DOHH2 (cell line): ENCODE measurements at regions not wholly inside any gene's neighbourhood (a gene's known extent, or its start where the extent isn't known, plus 50 kb on each side); places are given as distances from the start of the nearest gene placed in this dataset.

Experiments
- H3F3A ChIP-seq: fragments of 200-600 bp; sonication (generic), shearing (Covaris generic); 2 replicates; pipeline ENCODE4 v1.6.0; 2016; ENCODE audit warnings: antibody characterized with exemption, mild to moderate bottlenecking; ENCODE audit not compliant: control insufficient read depth, insufficient read depth
- H3K27ac ChIP-seq: fragments of 200-600 bp; sonication (generic); 2 replicates; pipeline ENCODE4 v1.5.1; 2014; ENCODE audit warnings: low read depth, mild to moderate bottlenecking, low read length, moderate library complexity
- H3K27me3 ChIP-seq: fragments of 200-600 bp; sonication (generic); 2 replicates; pipeline ENCODE4 v1.6.1; 2014; ENCODE audit warnings: mild to moderate bottlenecking, low read length, mixed read lengths; ENCODE audit not compliant: control insufficient read depth
- H3K36me3 ChIP-seq: fragments of 200-600 bp; sonication (generic); 2 replicates; pipeline ENCODE4 v1.6.1; 2014; ENCODE audit warnings: mild to moderate bottlenecking, low read length, moderate library complexity, mixed read lengths; ENCODE audit not compliant: control insufficient read depth
- H3K4me1 ChIP-seq: fragments of 200-600 bp; sonication (generic); 2 replicates; pipeline ENCODE4 v1.6.1; 2014; ENCODE audit warnings: mild to moderate bottlenecking, low read length, mixed read lengths; ENCODE audit not compliant: control insufficient read depth
- H3K4me2 ChIP-seq: fragments of 200-600 bp; sonication (generic); 2 replicates; pipeline ENCODE4 v1.6.0; 2014; ENCODE audit warnings: mild to moderate bottlenecking, low read length, moderate library complexity
- H3K4me3 ChIP-seq: fragments of 200-600 bp; sonication (generic); 2 replicates; pipeline ENCODE4 v1.5.1; 2014; ENCODE audit warnings: mild to moderate bottlenecking, low read length, mixed read lengths
- H3K79me2 ChIP-seq: fragments of 200-600 bp; sonication (generic); 2 replicates; pipeline ENCODE4 v1.6.1; 2014; ENCODE audit warnings: mild to moderate bottlenecking, low read length, mixed read lengths; ENCODE audit not compliant: control insufficient read depth
- H3K9me2 ChIP-seq: fragments of 200-600 bp; sonication (generic); replicated peaks from 2 replicates; pipeline ENCODE4 v1.6.1; 2014; ENCODE audit warnings: mild to moderate bottlenecking, low read length, mixed read lengths; ENCODE audit not compliant: control insufficient read depth
- H3K9me3 ChIP-seq: fragments of 200-600 bp; sonication (generic); 2 replicates; pipeline ENCODE4 v1.6.1; 2014; ENCODE audit warnings: antibody characterized with exemption, low read length, mixed read lengths; ENCODE audit not compliant: control insufficient read depth, insufficient read depth
- H4K20me1 ChIP-seq: fragments of 200-600 bp; sonication (generic); 2 replicates; pipeline ENCODE4 v1.6.0; 2014; ENCODE audit warnings: low read depth, mild to moderate bottlenecking, antibody characterized with exemption, low read length, moderate library complexity; ENCODE audit not compliant: control insufficient read depth, insufficient read depth
- CTCF ChIP-seq: fragments of 200-600 bp; sonication (generic); IDR thresholded peaks from one replicate; pipeline ENCODE4 v1.5.1; 2014; ENCODE audit warnings: antibody characterized with exemption, mild to moderate bottlenecking, low read depth, low read length; ENCODE audit not compliant: poor library complexity, severe bottlenecking
- EZH2phosphoT487 ChIP-seq: fragments of 200-600 bp; sonication (generic); IDR thresholded peaks from 2 replicates; pipeline ENCODE4 v1.6.1; 2017; ENCODE audit warnings: borderline replicate concordance, mild to moderate bottlenecking, antibody characterized with exemption, low read length, moderate library complexity, mixed read lengths

- Histone ChIP-seq H4K20me1 (no peaks in the 10 kb centered on the region), H3K27ac (no peak overlapping the region), H3K9me3 (no peaks in the 10 kb centered on the region), H3K36me3 (no peaks in the 10 kb centered on the region), H3K4me1 (no peaks in the 10 kb centered on the region), H3K9me2 (no peaks in the 10 kb centered on the region), H3K27me3 (no peaks in the 10 kb centered on the region), H3K79me2 (no peaks in the 10 kb centered on the region), H3K4me2 (no peak overlapping the region), H3K4me3 (no peak overlapping the region), H3F3A (no peaks in the 10 kb centered on the region)
- TF ChIP-seq CTCF (no peak), EZH2phosphoT487 (no peak)
Measured at GRCh38 chr11:27217948-27218420, 145.0 kb downstream of the CCDC34 start.

- no peak overlapping the region for H3K27ac ChIP-seq
- no peaks in the 10 kb centered on the region for H3K79me2 ChIP-seq
- H3K27me3 ChIP-seq = no peaks in the 10 kb centered on the region
- H3K9me3 ChIP-seq = no peaks in the 10 kb centered on the region
- H3F3A ChIP-seq = no peaks in the 10 kb centered on the region
- H3K4me3 ChIP-seq = no peak overlapping the region
- TF ChIP-seq EZH2phosphoT487 (no peak), CTCF (no peak)
- H3K9me2 ChIP-seq = no peaks in the 10 kb centered on the region
- H4K20me1 ChIP-seq = no peaks in the 10 kb centered on the region
- H3K4me1 ChIP-seq = no peaks in the 10 kb centered on the region
- H3K4me2 ChIP-seq = no peak overlapping the region
- H3K36me3 ChIP-seq = no peaks in the 10 kb centered on the region
Measured at GRCh38 chr11:27217496-27217895, 145.5 kb downstream of the CCDC34 start.

GRCh38 chr11:27216270-27217149, 146.5 kb downstream of the CCDC34 start:
- Histone ChIP-seq H3K9me2 (no peaks in the 10 kb centered on the region), H3K4me1 (no peaks in the 10 kb centered on the region), H3K4me2 (no peak overlapping the region), H3K9me3 (no peaks in the 10 kb centered on the region), H3K27ac (no peak overlapping the region), H3K4me3 (no peak overlapping the region), H3F3A (no peaks in the 10 kb centered on the region), H3K27me3 (no peaks in the 10 kb centered on the region), H3K79me2 (no peaks in the 10 kb centered on the region), H3K36me3 (no peaks in the 10 kb centered on the region), H4K20me1 (no peaks in the 10 kb centered on the region)
- TF ChIP-seq EZH2phosphoT487 = no peak
- no peak for TF ChIP-seq CTCF
